ENCODE measurements at regions not wholly inside any gene's neighbourhood (a gene's known extent, or its start where the extent isn't known, plus 50 kb on each side); places are given as distances from the start of the nearest gene placed in this dataset.
"Not testable (repeated sequence)": the region's sequence is repeated elsewhere in the genome, so short reads cannot be mapped to it uniquely, and the experiment has no call there.

- not testable (repeated sequence) for H3K36me3 ChIP-seq
- peak in 1 of 2 donors; percentile 75 for DNase-seq (ENCODE audit: low spot score in 2 of 2)
Measured at GRCh38 chr22:12036802-12037201, 3491.2 kb upstream of the OR11H1 start.

More at GRCh38 chr22:12036802-12037201, 3491.2 kb upstream of the OR11H1 start:
- H3K4me3 ChIP-seq, H3K9me3 ChIP-seq, H3K27ac ChIP-seq, H3K27me3 ChIP-seq, H3K4me1 ChIP-seq: not testable (repeated sequence)
- 63% methylated on average over 5 of the region's 5 CpGs for WGBS
